Gastrocnemius medialis (tissue), 4 donors: ENCODE measurements at regions not wholly inside any gene's neighbourhood (a gene's known extent, or its start where the extent isn't known, plus 50 kb on each side); places are given as distances from the start of the nearest gene placed in this dataset.

Experiments
- CTCF ChIP-seq, 5 experiments: fragments of 450-650 bp in 3 of 5; fragments of 200-600 bp in 2 of 5; sonication (generic) in 2 of 5; IDR thresholded peaks in 4 of 5; conservative IDR thresholded peaks in 1 of 5; 1 replicate in 4 of 5; 2 replicates in 1 of 5; pipeline ENCODE4 v1.5.1; 2016 to 2019; ENCODE audit warnings: antibody characterized with exemption in 5 of 5, mild to moderate bottlenecking in 3 of 5, moderate library complexity in 3 of 5
- POLR2A ChIP-seq, 2 donors: fragments of 450-650 bp; IDR thresholded peaks; one replicate each; pipeline ENCODE4 v1.6.1; 2017; ENCODE audit warnings: antibody characterized with exemption in 2 of 2, mild to moderate bottlenecking in 2 of 2, moderate library complexity in 2 of 2

- TF ChIP-seq CTCF (IDR thresholded peaks at IDR 0.05 in 4 of 5, conservative IDR thresholded peaks at IDR 0.05 in 1 of 5) (no peak), POLR2A (IDR thresholded peaks at IDR 0.05) (no peak)
Measured at GRCh38 chr21:28426545-28426944, 566.1 kb downstream of the LTN1 start.
